HL-60 (cell line): ENCODE measurements at regions not wholly inside any gene's neighbourhood (a gene's known extent, or its start where the extent isn't known, plus 50 kb on each side); places are given as distances from the start of the nearest gene placed in this dataset.

ENCODE experiments used
- DNase-seq, 2 experiments: peaks; one replicate each; pipeline ENCODE4 v3.0.0-alpha.2; 2010 to 2020; ENCODE audit warnings: low read depth in 1 of 2, low spot score in 1 of 2
- H3K27ac ChIP-seq: fragments of 250-450 bp; sonication (Bioruptor Pico); replicated peaks from 2 replicates; pipeline ENCODE4 v1.5.1; 2020; ENCODE audit warnings: mild to moderate bottlenecking, moderate library complexity
- H3K27me3 ChIP-seq: fragments of 250-450 bp; sonication (Bioruptor Pico); 2 replicates; pipeline ENCODE4 v1.5.1; 2021; ENCODE audit warnings: mild to moderate bottlenecking, moderate library complexity; ENCODE audit not compliant: insufficient read depth, poor library complexity, severe bottlenecking
- H3K4me3 ChIP-seq: replicated peaks from 2 replicates; pipeline ENCODE4 v1.5.1; 2011; ENCODE audit warnings: mild to moderate bottlenecking, control low read depth, low read length; ENCODE audit not compliant: insufficient read depth
- GABPA ChIP-seq: IDR thresholded peaks from 2 replicates; pipeline ENCODE4 v1.6.1; 2012; ENCODE audit warnings: low read depth
- POLR2AphosphoS5 ChIP-seq: IDR thresholded peaks from 2 replicates; pipeline ENCODE4 v1.6.1; 2012; ENCODE audit warnings: low read depth
- REST ChIP-seq: IDR thresholded peaks from 2 replicates; pipeline ENCODE4 v1.6.1; 2012; ENCODE audit warnings: low read depth; ENCODE audit not compliant: insufficient replicate concordance
- SPI1 ChIP-seq: IDR thresholded peaks from 2 replicates; pipeline ENCODE4 v1.6.1; 2012; ENCODE audit warnings: low read depth, mild to moderate bottlenecking, borderline replicate concordance
- TF ChIP-seq, protein P1 (sequence below): IDR thresholded peaks from one replicate; pipeline ENCODE4 v1.5.1; 2011; ENCODE audit warnings: low read length, control low read depth, inconsistent platforms; ENCODE audit not compliant: insufficient read depth

DNA sequence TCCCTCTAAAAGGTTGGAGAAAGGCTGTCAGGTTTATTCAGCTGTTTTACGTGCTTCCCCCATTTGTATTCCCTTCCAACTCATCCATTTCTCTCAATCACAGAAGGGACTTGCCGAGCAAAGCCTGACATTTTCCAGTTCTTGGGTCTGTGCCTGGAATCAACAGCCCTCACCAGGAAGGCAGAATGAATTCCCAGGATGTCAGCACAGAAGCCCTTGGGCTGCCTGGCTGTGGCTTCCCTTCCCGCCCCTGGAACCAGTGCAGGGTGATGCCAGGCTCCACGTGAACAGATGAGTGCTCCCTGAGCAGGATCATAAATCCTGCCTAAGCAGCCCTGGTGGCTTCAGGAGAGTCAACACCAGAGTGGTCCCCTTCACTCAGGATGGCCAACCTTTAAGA is 86.1 kb upstream of the CD83 start:
- no peak for DNase-seq
- TF ChIP-seq SPI1 (no peak), GABPA (no peak), REST (no peak), POLR2AphosphoS5 (no peak)
- TF ChIP-seq, protein P1, sequence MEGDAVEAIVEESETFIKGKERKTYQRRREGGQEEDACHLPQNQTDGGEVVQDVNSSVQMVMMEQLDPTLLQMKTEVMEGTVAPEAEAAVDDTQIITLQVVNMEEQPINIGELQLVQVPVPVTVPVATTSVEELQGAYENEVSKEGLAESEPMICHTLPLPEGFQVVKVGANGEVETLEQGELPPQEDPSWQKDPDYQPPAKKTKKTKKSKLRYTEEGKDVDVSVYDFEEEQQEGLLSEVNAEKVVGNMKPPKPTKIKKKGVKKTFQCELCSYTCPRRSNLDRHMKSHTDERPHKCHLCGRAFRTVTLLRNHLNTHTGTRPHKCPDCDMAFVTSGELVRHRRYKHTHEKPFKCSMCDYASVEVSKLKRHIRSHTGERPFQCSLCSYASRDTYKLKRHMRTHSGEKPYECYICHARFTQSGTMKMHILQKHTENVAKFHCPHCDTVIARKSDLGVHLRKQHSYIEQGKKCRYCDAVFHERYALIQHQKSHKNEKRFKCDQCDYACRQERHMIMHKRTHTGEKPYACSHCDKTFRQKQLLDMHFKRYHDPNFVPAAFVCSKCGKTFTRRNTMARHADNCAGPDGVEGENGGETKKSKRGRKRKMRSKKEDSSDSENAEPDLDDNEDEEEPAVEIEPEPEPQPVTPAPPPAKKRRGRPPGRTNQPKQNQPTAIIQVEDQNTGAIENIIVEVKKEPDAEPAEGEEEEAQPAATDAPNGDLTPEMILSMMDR = no peak
- H3K27me3 ChIP-seq = no peaks in the 10 kb centered on the region
- no peak overlapping the region for H3K27ac ChIP-seq
- no peak overlapping the region for H3K4me3 ChIP-seq

- DNase-seq = no peak
- Histone ChIP-seq H3K27ac (no peak overlapping the region), H3K27me3 (peaks cover 3% of the 10 kb centered on the region), H3K4me3 (no peak overlapping the region)
- no peak for TF ChIP-seq REST
- TF ChIP-seq SPI1 = no peak
- TF ChIP-seq, protein P1 = no peak
- no peak for TF ChIP-seq GABPA
- TF ChIP-seq POLR2AphosphoS5 = no peak
Measured at GRCh38 chr6:14035071-14035847, 82.3 kb upstream of the CD83 start.

GRCh38 chr6:14035874-14036273 is 81.7 kb upstream of the CD83 start:
- no peak overlapping the region for H3K27ac ChIP-seq
- H3K4me3 ChIP-seq = no peak overlapping the region
- TF ChIP-seq POLR2AphosphoS5 = no peak
- no peak for TF ChIP-seq REST
- no peak for TF ChIP-seq GABPA
- H3K27me3 ChIP-seq = peaks cover 3% of the 10 kb centered on the region
- no peak for DNase-seq
